GM18861 (cell line): ENCODE measurements at regions not wholly inside any gene's neighbourhood (a gene's known extent, or its start where the extent isn't known, plus 50 kb on each side); places are given as distances from the start of the nearest gene placed in this dataset.
"Not testable (repeated sequence)": the region's sequence is repeated elsewhere in the genome, so short reads cannot be mapped to it uniquely, and the experiment has no call there.

Source experiments
- ATAC-seq: cut with Tn5 transposase; IDR thresholded peaks from one replicate; pipeline ENCODE4 v1.9.1; 2021; ENCODE audit not compliant: unreplicated experiment

DNA sequence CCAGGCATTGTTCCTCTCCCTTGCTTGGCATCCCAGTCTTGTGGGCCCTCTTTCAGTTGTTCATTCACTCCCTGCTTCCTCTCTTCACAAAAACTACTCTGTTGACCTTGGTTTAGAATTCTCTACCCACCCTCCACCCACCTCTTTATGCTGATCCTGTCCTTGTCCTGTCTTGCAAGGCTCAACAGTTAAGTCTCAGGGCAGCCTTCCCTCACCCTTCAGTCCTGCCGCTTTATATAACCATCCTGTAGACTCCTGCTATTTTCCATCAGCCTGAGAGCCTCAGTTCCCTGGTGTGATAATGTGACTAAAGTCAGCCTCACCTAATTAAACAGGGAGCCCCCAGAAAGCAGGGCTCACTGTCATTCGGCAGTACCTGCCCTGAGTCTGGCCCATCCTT is 1763.0 kb downstream of the SPATA31A7 start:
- ATAC-seq = not testable (repeated sequence)
